AG10803 (cell line): ENCODE measurements at regions not wholly inside any gene's neighbourhood (a gene's known extent, or its start where the extent isn't known, plus 50 kb on each side); places are given as distances from the start of the nearest gene placed in this dataset.

Experiments
- DNase-seq: peaks from one replicate; pipeline ENCODE4 v3.0.0; 2010; ENCODE audit warnings: low read depth
- H3K4me3 ChIP-seq: 2 replicates; pipeline ENCODE4 v1.5.1; 2011; ENCODE audit warnings: mild to moderate bottlenecking, low read length, control low read depth
- CTCF ChIP-seq: conservative IDR thresholded peaks from 2 replicates; pipeline ENCODE4 v1.5.1; 2011; ENCODE audit warnings: mild to moderate bottlenecking, low read length, control low read depth, inconsistent platforms

GRCh38 chr13:106911627-106912026 lies 343.7 kb upstream of the ARGLU1 start:
- no peak for TF ChIP-seq CTCF
- DNase-seq: no peak
- no peak overlapping the region for H3K4me3 ChIP-seq

- no peak for TF ChIP-seq CTCF
- DNase-seq: no peak
- H3K4me3 ChIP-seq: no peak overlapping the region
These were observed 343.1 kb upstream of the ARGLU1 start for GRCh38 chr13:106911020-106911419.

GRCh38 chr13:106906426-106906996 lies 338.6 kb upstream of the ARGLU1 start:
- H3K4me3 ChIP-seq: no peak overlapping the region
- no peak for TF ChIP-seq CTCF
- DNase-seq: no peak

- no peak for DNase-seq
- no peak overlapping the region for H3K4me3 ChIP-seq
- TF ChIP-seq CTCF: no peak
These were observed 337.6 kb upstream of the ARGLU1 start for GRCh38 chr13:106905380-106906162.

- no peak overlapping the region for H3K4me3 ChIP-seq
- no peak for DNase-seq
- no peak for TF ChIP-seq CTCF
These were observed 331.5 kb upstream of the ARGLU1 start for GRCh38 chr13:106899442-106899841.

- no peak overlapping the region for H3K4me3 ChIP-seq
- TF ChIP-seq CTCF: no peak
- DNase-seq: no peak
These were observed 330.3 kb upstream of the ARGLU1 start for GRCh38 chr13:106898231-106898630.

- TF ChIP-seq CTCF: no peak
These were observed 320.2 kb upstream of the ARGLU1 start for GRCh38 chr13:106888148-106888547.

More at GRCh38 chr13:106888148-106888547, 320.2 kb upstream of the ARGLU1 start:
- no peak overlapping the region for H3K4me3 ChIP-seq
- DNase-seq: no peak
